Ovary (tissue), 3 donors: ENCODE measurements at regions not wholly inside any gene's neighbourhood (a gene's known extent, or its start where the extent isn't known, plus 50 kb on each side); places are given as distances from the start of the nearest gene placed in this dataset.

Experiments used
- CTCF ChIP-seq, 3 donors: fragments of 450-650 bp in 2 of 3; fragments of 200-600 bp in 1 of 3; IDR thresholded peaks; one replicate each; pipeline versions ENCODE4 v1.5.1 to v1.8.0; 2016 to 2022; ENCODE audit warnings: antibody characterized with exemption in 3 of 3, mild to moderate bottlenecking in 1 of 3
- POLR2A ChIP-seq: fragments of 450-650 bp; IDR thresholded peaks from one replicate; pipeline ENCODE4 v1.6.1; 2017; ENCODE audit warnings: antibody characterized with exemption, mild to moderate bottlenecking, moderate library complexity
- donor health status: DM: no; HTN: no; CAD: no.

- TF ChIP-seq CTCF (IDR thresholded peaks at IDR 0.05) (no peak), POLR2A (no peak)
Observed at GRCh38 chr11:119885067-119885466, 156.1 kb upstream of the NECTIN1 start.
